HepG2 (cell line): ENCODE measurements at regions not wholly inside any gene's neighbourhood (a gene's known extent, or its start where the extent isn't known, plus 50 kb on each side); places are given as distances from the start of the nearest gene placed in this dataset.

Experiments
- ATAC-seq: fragments of 200-7000 bp; cut with Tn5 transposase; 3 replicates; pipeline ENCODE4 v1.9.1; 2020; ENCODE audit warnings: mild to moderate bottlenecking, moderate library complexity
- BruUV-seq: library from RNA; stranded (reverse); fragments of 400-500 nt; replicated peaks from 2 replicates; lab custom pipeline; 2021; lab: Mats Ljungman, UMichigan
- CTCF ChIA-PET: fragments of 300-600 bp; formaldehyde crosslinking; extraction: SDS; loops from one replicate; lab custom pipeline; 2021; ENCODE audit warnings: low total read pairs, inconsistent platforms, low intra/inter-chr PET ratio; lab: Yijun Ruan, JAX
- POLR2A ChIA-PET: fragments of 350-600 bp; sonication (Branson Sonifier 250); formaldehyde crosslinking; loops from one replicate; lab custom pipeline; 2020; ENCODE audit warnings: antibody characterized with exemption, inconsistent platforms; lab: Yijun Ruan, JAX
- DNase-seq: peaks from one replicate; pipeline ENCODE4 v3.0.0-alpha.2; 2015; ENCODE audit warnings: low spot score
- FAIRE-seq: peaks from 3 replicates; lab custom pipeline; 2011; peaks lifted over from hg19 to GRCh38; lab: Jason Lieb, UNC
- H2AFZ ChIP-seq: one replicate; pipeline ENCODE4 v1.6.1; 2011; ENCODE audit warnings: low read length, inconsistent platforms
- H3K27ac ChIP-seq: fragments of 300-600 bp; 3 replicates; pipeline ENCODE4 v1.8.0; 2011; ENCODE audit warnings: mixed run types, mild to moderate bottlenecking, mixed read lengths, low read length, inconsistent platforms; ENCODE audit not compliant: insufficient read depth; ENCODE audit errors: extremely low read length
- H3K27me3 ChIP-seq, 2 experiments: fragments of 200-600 bp in 1 of 2; 2 replicates in 1 of 2; 3 replicates in 1 of 2; pipeline versions ENCODE4 v1.6.0 to v1.8.0; 2011; ENCODE audit warnings: low read length in 2 of 2, mild to moderate bottlenecking in 2 of 2, moderate library complexity in 2 of 2, inconsistent platforms in 1 of 2; ENCODE audit not compliant: insufficient read depth in 2 of 2, control insufficient read depth in 1 of 2
- H3K36me3 ChIP-seq, 2 experiments: fragments of 200-600 bp in 1 of 2; replicated peaks in 1 of 2; 2 replicates in 1 of 2; 3 replicates in 1 of 2; pipeline versions ENCODE4 v1.5.1 to v1.8.0; 2011; ENCODE audit warnings: low read length in 2 of 2, inconsistent platforms in 1 of 2; ENCODE audit not compliant: insufficient read depth in 2 of 2, control insufficient read depth in 1 of 2
- H3K4me1 ChIP-seq: 2 replicates; pipeline ENCODE4 v1.5.1; 2012; ENCODE audit warnings: low read length, inconsistent platforms; ENCODE audit not compliant: insufficient read depth
- H3K4me2 ChIP-seq: 2 replicates; pipeline ENCODE4 v1.6.0; 2011; ENCODE audit warnings: low read depth, low read length, inconsistent platforms
- H3K4me3 ChIP-seq, 3 experiments: fragments of 200-600 bp in 1 of 3; sonication (generic), shearing (Covaris generic) in 1 of 3; replicated peaks in 1 of 3; 2 replicates each; pipeline ENCODE4 v1.5.1; 2011 to 2016; ENCODE audit warnings: low read length in 3 of 3, inconsistent platforms in 2 of 3, low read depth in 2 of 3, mild to moderate bottlenecking in 2 of 3, control low read depth in 1 of 3, mixed read lengths in 1 of 3; ENCODE audit not compliant: insufficient read depth in 1 of 3
- H3K79me2 ChIP-seq: one replicate; pipeline ENCODE4 v1.6.1; 2011; ENCODE audit warnings: low read length, inconsistent platforms; ENCODE audit not compliant: insufficient read depth
- H3K9ac ChIP-seq: 2 replicates; pipeline ENCODE4 v1.6.0; 2011; ENCODE audit warnings: mild to moderate bottlenecking, low read depth, low read length, inconsistent platforms; ENCODE audit not compliant: insufficient read depth
- H3K9me3 ChIP-seq: 2 replicates; pipeline ENCODE4 v1.5.1; 2012; ENCODE audit warnings: mild to moderate bottlenecking, low read length
- H4K20me1 ChIP-seq: 2 replicates; pipeline ENCODE4 v1.6.0; 2011; ENCODE audit warnings: inconsistent platforms, mild to moderate bottlenecking, low read length, moderate library complexity; ENCODE audit not compliant: insufficient read depth
- GFI1 ChIP-seq: sonication (generic); formaldehyde crosslinking; IDR thresholded peaks from 2 replicates; pipeline ENCODE4 v1.5.0; 2020; ENCODE audit warnings: missing genetic modification reagents, mild to moderate bottlenecking, borderline replicate concordance
- HBP1 ChIP-seq: IDR thresholded peaks from 2 replicates; pipeline ENCODE4 v1.6.1; 2016; ENCODE audit warnings: low read depth, control low read depth
- JUNB ChIP-seq: sonication (generic); formaldehyde crosslinking; IDR thresholded peaks from 2 replicates; pipeline ENCODE4 v1.8.0; 2022; ENCODE audit warnings: missing genetic modification reagents, mild to moderate bottlenecking, borderline replicate concordance
- NFYC ChIP-seq: IDR thresholded peaks from 2 replicates; pipeline ENCODE4 v1.6.1; 2016; ENCODE audit warnings: missing genetic modification reagents, missing compliant biosample characterization
- PRPF4 ChIP-seq: fragments of 200-400 bp; formaldehyde crosslinking; IDR thresholded peaks from 2 replicates; pipeline ENCODE4 v1.6.1; 2016; ENCODE audit warnings: low read length, low read depth; ENCODE audit not compliant: poor library complexity, severe bottlenecking
- SATB2 ChIP-seq: sonication (generic); formaldehyde crosslinking; IDR thresholded peaks from 2 replicates; pipeline ENCODE4 v1.5.0; 2020; ENCODE audit warnings: missing genetic modification reagents
- SIN3A ChIP-seq: IDR thresholded peaks from 2 replicates; pipeline ENCODE4 v1.6.1; 2011; ENCODE audit warnings: low read depth, mild to moderate bottlenecking, control low read depth, low read length, borderline replicate concordance
- SMARCE1 ChIP-seq: fragments of 450-650 bp; IDR thresholded peaks from 2 replicates; pipeline ENCODE4 v1.6.1; 2017; ENCODE audit warnings: borderline replicate concordance
- ZNF260 ChIP-seq: sonication (generic); formaldehyde crosslinking; IDR thresholded peaks from 2 replicates; pipeline ENCODE4 v1.4.0; 2020; ENCODE audit warnings: missing genetic modification reagents, low read depth, mild to moderate bottlenecking, borderline replicate concordance
- ZNF274 ChIP-seq: sonication (generic); formaldehyde crosslinking; IDR thresholded peaks from 2 replicates; pipeline ENCODE4 v1.5.1; 2020; ENCODE audit warnings: mild to moderate bottlenecking, missing genetic modification reagents
- ZNF724P ChIP-seq: sonication (generic); formaldehyde crosslinking; IDR thresholded peaks from 2 replicates; pipeline ENCODE4 v1.8.0; 2022; ENCODE audit warnings: missing genetic modification reagents, borderline replicate concordance
- WGBS: methylation state at CpG from one replicate; pipeline ENCODE4 v1.1.6; 2017; ENCODE audit warnings: low lambda C conversion rate; 5-methylcytosine and 5-hydroxymethylcytosine counted together
- in situ Hi-C: cut with HindIII; loops from 2 replicates; pipeline ENCODE4 v1.10.0; 2017; ENCODE audit warnings: low pct_unique_long_range_greater_than_20kb; ENCODE audit not compliant: extremely low pct_ligation_motif_present
- intact Hi-C: fragments of 100-400 bp; cut with micrococcal nuclease; formaldehyde crosslinking; loops from one replicate; pipeline ENCODE4 v1.10.0; 2022; ENCODE audit not compliant: unreplicated experiment
- TF ChIP-seq, protein P1 (sequence below): sonication (generic); formaldehyde crosslinking; IDR thresholded peaks from 2 replicates; pipeline ENCODE4 v1.5.0; 2020; ENCODE audit warnings: mild to moderate bottlenecking, missing genetic modification reagents

GRCh38 chr10:10911035-10911434 is 106.6 kb upstream of the CELF2 start:
- no peaks in the 10 kb centered on the region for H3K36me3 ChIP-seq
- no TSS peak for BruUV-seq

More at GRCh38 chr10:10911035-10911434, 106.6 kb upstream of the CELF2 start:
- no peak for ATAC-seq
- H3K27ac ChIP-seq = no peak overlapping the region
- H4K20me1 ChIP-seq = no peaks in the 10 kb centered on the region
- TF ChIP-seq HBP1 (CRISPR knock-in tag) (no peak), ZNF724P (CRISPR knock-in tag) (no peak), JUNB (CRISPR knock-in tag) (no peak), SIN3A (no peak), NFYC (CRISPR knock-in tag) (no peak), ZNF260 (CRISPR knock-in tag) (no peak), SMARCE1 (no peak), SATB2 (CRISPR knock-in tag) (no peak), GFI1 (CRISPR knock-in tag) (no peak), PRPF4 (no peak), ZNF274 (CRISPR knock-in tag) (no peak)
- TF ChIP-seq, protein P1, sequence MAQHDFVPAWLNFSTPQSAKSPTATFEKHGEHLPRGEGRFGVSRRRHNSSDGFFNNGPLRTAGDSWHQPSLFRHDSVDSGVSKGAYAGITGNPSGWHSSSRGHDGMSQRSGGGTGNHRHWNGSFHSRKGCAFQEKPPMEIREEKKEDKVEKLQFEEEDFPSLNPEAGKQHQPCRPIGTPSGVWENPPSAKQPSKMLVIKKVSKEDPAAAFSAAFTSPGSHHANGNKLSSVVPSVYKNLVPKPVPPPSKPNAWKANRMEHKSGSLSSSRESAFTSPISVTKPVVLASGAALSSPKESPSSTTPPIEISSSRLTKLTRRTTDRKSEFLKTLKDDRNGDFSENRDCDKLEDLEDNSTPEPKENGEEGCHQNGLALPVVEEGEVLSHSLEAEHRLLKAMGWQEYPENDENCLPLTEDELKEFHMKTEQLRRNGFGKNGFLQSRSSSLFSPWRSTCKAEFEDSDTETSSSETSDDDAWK (CRISPR knock-in tag) = no peak
- FAIRE-seq = no peak
- no peak overlapping the region for H3K4me3 ChIP-seq
- DNase-seq = no peak
- H3K27me3 ChIP-seq = no peaks in the 10 kb centered on the region; a peak in 1 of 5 replicates
- in situ Hi-C loops = no loop called here
- no peaks in the 10 kb centered on the region for H3K79me2 ChIP-seq
- WGBS = 52% methylated on average over 4 of the region's 5 CpGs
- no peak overlapping the region for H2AFZ ChIP-seq
- no peak overlapping the region for H3K4me2 ChIP-seq
- intact Hi-C loops = no loop called here
- no peak overlapping the region for H3K9ac ChIP-seq
- no peaks in the 10 kb centered on the region for H3K4me1 ChIP-seq
- H3K9me3 ChIP-seq = no peaks in the 10 kb centered on the region
- ChIA-PET POLR2A (no interaction called here), CTCF (no interaction called here)
